ENCODE measurements at regions not wholly inside any gene's neighbourhood (a gene's known extent, or its start where the extent isn't known, plus 50 kb on each side); places are given as distances from the start of the nearest gene placed in this dataset.
"Not testable (repeated sequence)": the region's sequence is repeated elsewhere in the genome, so short reads cannot be mapped to it uniquely, and the experiment has no call there.

DNA sequence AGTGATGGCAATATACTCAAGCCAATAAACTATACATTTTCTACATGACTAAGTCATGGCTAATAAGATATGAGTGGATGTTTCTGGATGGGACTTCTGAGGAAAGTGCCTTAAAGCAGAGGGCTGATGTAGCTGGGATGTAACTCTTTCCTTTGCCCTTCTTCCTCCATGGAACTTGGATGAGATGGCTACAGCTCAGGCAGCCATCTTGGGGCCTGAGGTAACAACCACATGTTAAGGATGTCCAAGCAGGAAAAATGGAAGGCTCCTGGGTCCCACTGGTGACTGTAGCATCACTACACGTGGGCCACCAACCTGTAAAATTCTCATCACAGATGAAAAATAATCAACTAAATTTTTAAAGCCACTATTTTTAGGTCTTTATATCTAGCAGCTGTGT lies 54.4 kb upstream of the GRIP1 start:
- DNase-seq (ENCODE audit: low spot score): no peak

DNA sequence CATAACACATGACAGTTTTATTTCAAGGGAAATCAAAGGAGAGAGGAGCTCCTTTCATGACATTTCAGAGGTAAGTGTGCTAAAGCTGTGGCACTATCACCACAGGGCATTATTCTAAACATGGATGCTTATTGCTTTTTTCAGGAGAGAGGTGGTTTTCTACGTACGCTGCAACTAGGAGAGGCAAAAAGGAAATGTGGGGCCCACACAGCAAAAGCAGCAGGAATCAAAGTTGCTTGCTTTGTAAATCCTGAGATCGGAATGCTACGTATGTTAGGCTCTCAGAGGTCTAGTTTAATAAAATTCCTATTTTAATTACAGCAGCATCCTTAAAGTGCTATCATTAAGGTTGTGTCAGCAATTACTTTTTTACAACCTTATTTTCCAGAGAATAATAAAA lies 55.0 kb upstream of the GRIP1 start:
- no peak for DNase-seq (ENCODE audit: low spot score)

DNA sequence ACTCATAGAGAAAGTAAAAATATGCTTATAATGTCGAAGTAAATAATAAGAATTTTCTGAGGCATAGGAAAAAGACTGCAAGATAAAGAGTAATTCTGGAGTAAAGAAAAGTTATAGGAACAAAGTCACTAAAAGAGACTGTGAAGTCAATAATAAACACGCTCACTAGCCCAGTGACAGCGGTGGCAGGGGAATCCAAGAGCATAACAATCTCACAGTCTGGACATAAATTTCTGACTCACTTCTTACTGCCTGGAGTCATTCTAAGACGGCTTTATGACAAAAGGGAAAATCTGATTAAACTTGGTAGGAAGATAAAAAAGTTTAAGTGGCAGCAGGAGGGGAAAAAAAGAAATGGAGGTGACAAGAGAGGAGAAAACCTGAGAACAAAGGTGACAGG lies 56.4 kb upstream of the GRIP1 start:
- no peak for DNase-seq (ENCODE audit: low spot score)

DNA sequence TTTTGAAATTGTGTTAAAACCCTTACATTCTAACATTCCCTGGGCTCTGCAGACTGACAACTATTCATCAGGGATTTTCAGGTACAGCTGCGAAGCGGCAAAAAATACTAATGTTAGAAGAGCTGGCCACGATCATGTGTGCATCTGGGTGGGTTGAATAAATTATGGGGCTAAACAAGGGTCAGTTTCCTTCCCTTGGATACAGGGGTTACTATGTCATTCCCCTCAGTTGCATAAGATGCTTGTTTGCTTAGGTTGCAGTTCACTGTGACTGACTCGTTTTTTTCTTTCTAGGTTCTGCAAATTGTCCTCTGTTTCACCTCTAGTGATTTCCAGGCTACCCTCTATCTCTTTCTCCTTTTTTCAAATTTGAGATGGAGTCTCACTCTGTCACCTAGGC lies 58.1 kb upstream of the GRIP1 start:
- DNase-seq (ENCODE audit: low spot score): no peak

DNA sequence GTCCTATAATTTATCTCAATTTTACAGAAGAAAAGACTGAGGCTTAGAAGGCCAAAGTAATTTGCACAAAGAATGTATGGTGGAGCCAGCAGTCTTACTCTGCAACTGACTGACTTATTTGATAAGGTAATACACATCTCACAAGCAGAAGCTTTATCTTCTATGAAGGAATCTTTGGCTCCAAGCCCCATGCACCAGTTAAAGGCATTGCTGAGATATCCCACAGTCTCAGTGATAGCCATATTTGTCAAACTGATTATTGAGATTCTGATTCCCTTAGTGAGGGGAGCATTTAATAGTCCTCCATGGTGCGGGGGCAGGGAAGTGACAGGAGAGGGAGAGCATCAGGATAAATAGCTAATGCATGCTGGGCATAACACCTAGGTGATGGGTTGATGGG lies 60.4 kb upstream of the GRIP1 start:
- no peak for DNase-seq (ENCODE audit: low spot score)

DNA sequence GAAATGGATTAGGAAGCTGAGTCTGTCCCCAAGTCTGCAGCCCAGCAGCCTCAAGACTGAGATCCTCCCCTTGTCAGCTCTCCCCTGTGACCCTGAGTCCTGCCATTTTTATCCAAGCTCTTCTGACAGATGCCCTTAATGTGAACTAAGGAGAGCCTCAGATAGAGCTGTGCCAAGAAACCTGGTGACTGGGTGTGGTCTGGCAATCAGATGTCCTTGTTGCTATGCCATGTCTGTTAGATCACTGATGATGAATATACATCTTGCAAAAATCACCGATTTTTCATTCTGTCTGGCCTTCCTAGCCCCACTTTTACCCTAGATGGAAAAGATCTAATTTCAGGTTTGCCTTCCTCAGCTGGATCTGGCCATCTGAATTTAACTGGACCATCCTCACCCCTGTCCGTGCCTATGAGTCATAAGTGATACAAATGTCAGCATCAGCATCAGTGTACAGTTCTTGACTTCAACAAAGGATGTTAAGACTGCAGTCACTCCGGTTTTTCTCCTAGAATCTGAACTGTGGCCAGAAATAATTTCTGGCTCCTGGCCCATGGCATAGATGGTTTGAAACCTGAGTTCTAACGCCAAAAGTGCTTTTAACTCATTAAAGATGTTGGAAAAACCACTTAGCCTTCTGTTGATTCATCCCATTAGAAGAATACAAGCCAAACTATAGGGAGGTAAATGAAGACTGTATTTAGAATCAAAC lies 61.2 kb upstream of the GRIP1 start:
- DNase-seq (ENCODE audit: low spot score): no peak

DNA sequence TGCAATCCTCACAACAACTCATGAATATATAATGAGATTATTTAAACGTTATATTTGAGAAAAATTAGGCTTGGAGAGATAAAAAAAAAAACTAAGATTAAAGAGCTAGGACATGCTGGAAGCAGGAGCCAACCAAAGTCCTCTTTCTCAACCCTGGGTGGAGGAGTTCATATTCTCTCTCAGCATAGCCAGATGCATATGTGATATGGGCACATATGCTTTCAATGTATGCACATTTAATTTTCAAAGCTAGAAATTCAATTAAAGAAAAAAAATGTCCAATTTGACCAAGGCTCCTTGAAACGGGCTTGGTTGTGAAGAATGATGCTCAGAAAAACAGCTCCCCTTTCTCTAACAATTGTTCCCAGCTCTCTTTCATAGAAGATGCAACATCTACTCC lies 61.9 kb upstream of the GRIP1 start:
- no peak for DNase-seq (ENCODE audit: low spot score)

DNA sequence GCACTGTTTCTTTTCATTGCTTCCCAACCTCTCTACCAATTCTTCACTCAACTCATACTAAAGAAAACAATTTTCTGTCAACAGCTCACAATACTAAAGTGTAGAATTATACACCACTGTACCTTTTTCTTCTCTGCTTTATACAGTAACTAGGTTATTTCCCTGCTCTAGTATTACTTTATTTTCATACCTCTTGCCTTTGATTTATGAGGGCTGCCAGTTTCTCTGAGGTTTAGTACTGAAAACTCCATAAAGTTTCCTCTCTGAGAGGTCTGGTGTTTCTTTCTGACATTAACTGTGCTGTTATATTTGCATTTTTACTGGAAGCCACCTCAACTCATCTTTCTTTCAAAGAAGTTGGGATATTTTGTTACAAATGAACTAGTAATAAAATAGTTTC lies 63.0 kb upstream of the GRIP1 start:
- DNase-seq (ENCODE audit: low spot score): no peak

DNA sequence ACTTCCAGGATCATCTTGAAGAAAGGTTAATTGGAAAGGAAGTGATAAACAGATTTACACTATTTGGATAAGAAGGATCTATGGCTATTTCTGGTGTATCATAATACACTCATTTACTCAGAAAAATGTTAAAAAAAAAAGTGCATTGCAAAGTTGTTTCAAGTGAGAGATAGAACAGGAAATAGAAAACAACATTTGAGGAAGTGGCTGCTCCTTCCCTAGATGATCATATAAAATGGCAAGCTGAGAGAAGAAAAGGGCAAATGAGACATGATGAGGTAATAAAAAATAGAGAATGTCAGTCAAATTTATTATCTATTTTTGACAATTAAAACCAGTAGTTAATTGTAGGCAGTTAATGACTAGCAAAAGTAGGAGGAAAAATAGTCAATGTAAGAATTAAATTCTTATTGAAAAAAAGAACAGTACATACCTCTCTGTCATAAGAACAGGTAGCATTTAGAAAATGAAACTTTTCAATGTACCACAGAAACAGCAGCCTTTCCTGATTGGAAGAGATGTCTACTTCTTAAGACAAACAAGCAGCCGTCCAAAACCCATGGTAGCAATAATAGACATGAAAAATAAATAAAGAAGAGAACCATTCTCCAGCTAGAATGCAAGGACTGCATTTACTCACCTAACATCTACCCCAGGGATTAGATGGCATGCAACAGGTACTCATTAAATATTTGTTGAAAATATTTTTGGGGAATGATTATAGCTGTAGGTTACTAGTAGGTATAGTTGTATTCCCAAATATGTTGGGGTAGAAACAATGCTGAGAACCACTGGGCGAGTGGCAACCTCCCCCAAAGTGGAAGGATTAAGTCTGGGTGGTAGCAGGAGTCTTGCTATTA lies 63.9 kb upstream of the GRIP1 start:
- DNase-seq (ENCODE audit: low spot score): no peak

DNA sequence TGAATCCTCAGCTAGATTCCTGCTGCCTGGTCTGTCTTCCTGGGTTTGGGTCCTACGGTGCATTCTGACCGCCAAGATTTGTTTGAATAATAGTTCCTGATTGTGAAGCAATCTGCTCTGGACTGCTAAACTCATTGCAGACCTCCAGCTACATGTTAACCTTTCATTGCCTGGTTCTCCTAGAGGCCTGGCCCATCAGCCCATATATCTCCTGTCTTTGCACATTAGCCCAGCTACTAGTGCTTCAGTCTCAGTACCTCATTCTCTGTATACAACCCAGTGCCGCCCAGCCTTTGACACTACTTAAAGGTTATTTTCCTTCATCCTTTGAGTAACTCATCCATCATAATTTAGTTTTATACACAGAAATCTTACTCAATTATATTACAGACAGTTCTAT lies 65.6 kb upstream of the GRIP1 start:
- DNase-seq (ENCODE audit: low spot score): no peak

DNA sequence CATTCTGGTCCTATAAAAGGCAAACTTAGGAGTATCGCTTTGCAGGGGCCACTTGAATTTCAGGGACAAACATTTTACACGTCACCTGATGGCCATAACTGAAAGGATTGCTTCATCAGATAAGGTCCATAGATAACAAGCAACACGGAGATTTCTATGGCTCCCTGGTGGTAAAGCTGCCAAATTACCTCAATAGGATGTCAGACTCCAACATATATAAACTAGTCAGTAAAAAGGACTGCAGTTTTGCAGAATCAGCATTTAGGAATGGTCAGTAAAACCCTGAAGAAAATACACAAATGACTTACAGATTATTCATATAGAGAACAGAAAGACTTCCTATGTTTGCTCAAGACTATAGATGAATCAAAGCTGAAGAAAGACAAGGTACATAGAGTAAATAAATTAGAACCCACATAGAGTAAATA lies 66.1 kb upstream of the GRIP1 start:
- no peak for DNase-seq (ENCODE audit: low spot score)

DNA sequence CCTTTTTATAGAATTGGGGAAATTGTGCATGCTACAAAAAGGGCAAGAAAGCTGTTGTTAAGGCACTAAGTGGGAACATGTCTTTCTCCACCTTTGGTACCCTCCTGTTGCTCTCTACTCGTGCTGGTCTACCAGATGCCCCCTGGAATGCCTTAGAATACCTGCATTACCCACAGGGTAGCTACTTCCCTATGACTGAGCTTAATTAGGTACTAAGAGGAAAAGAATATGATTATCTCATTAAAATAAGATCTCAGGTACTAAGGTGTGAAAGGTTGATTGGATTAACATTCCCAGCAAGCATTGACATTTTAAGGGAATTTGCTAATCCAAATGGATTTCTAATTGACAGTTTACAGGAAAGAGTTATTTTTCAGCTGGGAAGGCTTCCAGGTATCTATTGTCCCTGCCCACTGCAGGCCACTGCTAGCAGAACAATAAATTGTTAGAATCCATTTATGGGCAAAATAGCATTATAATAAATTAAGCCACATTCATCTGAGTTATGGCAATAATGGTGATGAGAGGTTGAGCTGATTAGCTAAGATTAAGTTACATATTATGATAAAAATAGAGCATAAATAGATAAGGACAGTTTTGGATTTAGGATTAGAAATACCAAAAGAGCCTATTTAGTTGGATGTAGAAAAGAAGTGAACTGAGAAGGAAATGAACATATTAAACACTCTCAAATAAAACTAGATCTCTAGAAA lies 67.8 kb upstream of the GRIP1 start:
- no peak for DNase-seq (ENCODE audit: low spot score)

DNA sequence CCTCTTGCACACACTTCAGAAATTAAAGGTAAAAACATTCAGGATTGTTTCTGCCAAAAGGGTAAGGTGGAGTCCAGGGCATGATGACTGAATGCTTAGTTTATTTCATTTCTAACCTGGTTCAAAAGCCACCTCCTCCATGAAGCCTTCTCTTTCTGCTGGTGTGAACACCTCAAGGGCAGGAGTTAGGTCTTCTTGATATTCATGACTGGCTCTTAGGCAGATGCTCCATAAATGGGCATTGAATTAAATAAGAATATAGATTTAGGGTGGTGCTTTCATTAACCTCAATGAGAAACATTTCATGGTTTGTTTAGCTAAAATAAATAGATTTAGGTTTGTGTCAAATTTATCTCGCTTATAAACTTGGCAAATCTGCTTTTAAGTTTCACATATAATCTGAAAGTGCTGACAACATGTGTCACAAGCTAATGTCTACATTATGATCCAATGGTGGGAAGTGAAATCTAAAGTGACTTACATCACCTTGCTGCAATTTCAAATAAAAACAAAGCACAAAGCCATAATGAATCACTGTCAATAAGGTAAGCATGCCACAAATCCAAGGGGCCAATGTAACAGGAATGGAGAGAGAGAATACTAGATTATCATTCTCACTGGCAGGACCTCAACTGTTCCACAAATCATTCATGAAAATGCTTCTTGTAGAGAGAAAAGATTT lies 72.7 kb upstream of the GRIP1 start:
- DNase-seq (ENCODE audit: low spot score): no peak

DNA sequence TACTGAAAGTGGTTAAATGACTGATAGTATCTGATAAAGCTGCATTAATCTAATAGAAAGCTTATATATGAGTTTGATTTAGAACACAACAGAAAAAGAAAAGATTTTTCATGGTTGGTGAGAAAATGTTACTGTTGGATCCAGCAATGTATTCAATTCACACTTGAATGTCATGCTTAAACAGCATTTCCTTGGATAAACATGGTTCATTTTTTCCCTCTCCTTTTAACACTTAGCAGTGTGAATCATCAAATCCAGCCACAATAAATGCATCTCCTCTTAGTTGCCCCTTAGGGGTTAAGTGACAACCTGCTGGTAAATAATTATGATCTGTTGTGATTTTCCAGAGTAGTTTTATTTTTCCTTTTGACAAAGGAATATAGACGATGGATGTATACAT lies 74.9 kb upstream of the GRIP1 start:
- no peak for DNase-seq (ENCODE audit: low spot score)

DNA sequence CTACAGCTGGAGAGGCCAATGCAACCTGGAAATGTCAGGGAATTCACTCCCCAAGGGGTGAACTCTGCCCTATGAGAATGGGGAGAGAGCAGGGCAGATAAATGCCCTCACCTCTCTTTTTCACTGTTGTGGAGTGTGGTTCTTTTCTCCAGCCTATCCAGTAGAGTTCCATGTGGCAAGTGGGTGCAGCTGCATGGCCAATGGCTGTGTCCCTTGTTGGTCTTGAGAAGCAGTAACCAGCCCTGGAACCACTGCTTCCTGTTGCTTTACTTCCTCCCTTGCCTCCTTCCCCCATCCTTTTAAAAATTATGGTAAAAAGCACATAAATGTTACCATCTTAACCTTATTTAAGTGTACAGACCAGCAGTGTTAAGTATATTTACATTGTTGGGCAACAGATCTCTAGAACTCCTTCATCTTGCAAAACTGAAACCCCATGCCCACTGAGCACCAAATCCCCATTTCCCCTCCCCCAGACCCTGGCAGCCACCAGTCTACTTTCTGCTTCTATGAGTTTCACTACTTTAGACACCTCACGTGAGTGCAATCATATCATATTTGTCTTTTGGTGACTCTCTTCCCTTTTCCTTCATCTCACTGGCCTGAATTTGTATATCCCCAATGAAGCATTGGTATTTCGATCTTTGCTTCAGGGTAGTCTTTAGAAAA lies 77.0 kb upstream of the GRIP1 start:
- no peak for DNase-seq (ENCODE audit: low spot score)

DNA sequence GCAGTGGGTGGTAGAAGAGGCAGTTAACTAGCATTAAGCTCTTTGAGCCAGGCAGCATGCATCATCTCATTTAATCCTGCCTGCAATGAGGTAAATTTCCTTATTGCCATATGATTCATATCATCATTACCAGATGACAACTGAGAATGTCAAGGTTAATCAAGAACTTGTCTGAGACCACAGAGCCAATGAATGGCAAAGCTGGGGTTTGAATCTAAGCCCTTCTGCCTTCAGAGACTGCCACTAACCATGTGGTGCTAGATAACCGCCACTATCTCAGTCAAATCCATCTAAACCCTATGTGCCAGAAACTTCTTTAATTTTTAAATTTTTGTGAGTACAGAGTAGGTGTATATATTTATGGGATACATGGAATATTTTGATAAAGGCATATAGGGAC lies 77.8 kb upstream of the GRIP1 start:
- no peak for DNase-seq (ENCODE audit: low spot score)

DNA sequence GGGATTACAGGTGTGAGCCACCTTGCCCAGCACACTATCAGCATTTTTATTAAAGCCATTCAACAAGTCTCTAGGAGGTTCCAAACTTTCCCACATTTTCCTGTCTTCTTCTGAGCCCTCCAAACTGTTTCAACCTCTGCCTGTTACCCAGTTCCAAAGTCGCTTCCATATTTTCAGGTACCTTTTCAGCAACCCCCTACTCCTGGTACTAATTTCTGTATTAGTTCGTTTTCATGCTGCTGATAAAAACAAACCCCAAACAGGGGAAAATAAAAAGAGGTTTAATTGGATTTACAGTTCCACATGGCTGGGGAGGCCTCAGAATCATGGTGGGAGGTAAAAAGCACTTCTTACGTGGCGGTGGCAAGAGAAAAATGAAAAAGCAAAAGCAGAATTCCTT lies 81.2 kb upstream of the GRIP1 start:
- DNase-seq (ENCODE audit: low spot score): not testable (repeated sequence)

DNA sequence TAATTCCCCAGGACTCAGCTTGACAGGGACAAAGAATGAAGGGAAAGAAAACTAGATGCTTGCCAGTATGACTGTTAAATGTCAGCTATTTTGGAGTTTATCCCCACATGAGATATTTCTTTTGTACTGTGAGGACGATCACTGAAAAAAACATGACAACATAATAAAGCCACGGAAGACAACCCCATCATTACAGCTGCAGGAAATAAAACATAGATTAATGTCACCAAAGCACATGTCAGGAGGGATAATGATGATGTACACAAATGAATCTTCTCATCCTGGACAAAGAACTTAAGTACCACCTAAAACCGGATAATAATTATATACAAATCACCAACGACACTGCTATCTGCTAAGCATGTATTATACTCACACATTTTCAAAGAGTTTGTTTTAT lies 84.6 kb upstream of the GRIP1 start:
- DNase-seq (ENCODE audit: low spot score): no peak

DNA sequence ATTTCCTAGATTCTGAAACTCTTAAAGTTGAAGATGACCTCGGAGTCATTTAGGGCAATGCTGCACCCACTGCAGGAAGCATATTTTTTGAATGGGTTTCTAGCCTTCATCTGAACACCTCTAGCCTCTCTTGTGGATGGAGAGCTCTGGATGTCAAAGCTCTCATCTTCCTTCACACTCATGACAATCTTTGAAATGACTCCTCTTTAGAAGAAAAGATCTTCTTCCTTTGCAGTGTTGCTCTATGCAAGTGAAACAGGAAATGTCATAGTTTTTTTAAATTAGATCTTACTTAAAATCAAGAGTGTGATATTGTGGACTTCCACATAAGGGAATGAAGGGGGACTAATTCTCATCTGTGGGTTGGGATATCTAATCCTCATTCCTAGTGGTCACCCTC lies 86.3 kb upstream of the GRIP1 start:
- DNase-seq (ENCODE audit: low spot score): no peak

DNA sequence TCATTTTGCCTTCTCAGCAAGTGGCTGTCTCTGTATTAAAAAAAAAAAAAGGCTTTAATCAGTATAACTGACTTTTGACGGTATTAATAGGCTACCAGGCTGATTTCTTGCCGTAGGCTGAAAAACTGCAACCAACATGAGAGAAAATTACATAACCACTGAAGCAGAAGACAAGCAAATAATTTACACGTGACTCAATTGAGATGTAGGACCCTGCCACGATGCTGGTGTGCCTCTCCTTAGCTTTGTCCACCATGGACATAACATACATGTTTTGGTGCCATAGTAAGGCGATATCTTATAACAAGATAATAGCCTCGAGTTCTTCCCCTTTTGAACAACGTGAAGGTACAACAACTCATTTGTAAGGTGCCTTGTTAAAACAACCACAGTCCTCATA lies 88.7 kb upstream of the GRIP1 start:
- no peak for DNase-seq (ENCODE audit: low spot score)

DNA sequence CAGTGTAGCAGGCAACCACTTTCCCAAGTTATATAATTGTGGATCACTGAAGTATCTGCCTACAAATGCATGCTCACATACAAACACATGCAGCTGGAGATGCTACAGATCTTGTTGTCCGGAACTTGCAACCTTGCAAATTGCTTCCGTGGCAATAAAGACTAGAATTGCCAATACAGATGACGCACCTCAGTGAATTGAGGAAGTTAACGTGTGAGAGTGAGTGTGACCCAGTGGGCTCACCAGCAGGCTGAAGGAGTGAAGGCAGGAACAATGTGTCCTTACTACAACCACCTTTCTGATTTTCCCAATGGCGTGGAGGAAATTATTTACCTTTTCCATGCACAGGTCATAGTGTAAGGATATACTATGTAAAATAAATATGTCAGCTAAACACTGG lies 89.4 kb upstream of the GRIP1 start:
- DNase-seq (ENCODE audit: low spot score): no peak

DNA sequence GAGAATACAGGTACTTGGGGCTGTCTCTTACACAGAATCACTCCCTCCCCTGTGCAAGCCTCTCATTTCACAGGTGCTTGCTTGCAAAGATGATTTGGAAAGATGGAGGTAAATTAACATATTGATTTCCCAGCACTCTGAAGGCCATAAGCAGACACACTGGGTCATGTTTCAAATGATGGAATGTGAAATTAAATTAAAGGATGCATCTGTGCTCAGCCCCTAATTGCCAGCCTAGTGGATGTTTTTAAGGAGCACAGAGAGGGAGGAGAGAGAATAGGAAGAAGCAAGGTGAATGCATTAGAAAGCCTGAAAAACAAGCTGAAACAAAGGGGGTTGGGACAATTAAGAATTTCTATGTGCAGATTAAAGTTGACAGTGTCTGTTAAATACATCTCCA lies 96.1 kb upstream of the GRIP1 start:
- no peak for DNase-seq (ENCODE audit: low spot score)
